ENCODE measurements at regions not wholly inside any gene's neighbourhood (a gene's known extent, or its start where the extent isn't known, plus 50 kb on each side); places are given as distances from the start of the nearest gene placed in this dataset.

- intact Hi-C loops (cut with DNase I, micrococcal nuclease), result no loop called here
- DNase-seq, result no peak
- Histone ChIP-seq H3K4me1 (ENCODE audit: low read depth) (no peaks in the 10 kb centered on the region), H3K9me3 (no peaks in the 10 kb centered on the region), H3K4me3 (no peak overlapping the region), H3K36me3 (ENCODE audit: low read depth) (no peaks in the 10 kb centered on the region)
- TF ChIP-seq CTCF (IDR thresholded peaks at IDR 0.05), result no peak
- peak; percentile 17 for ATAC-seq
Measured at GRCh38 chr18:60656553-60656952, 284.0 kb upstream of the MC4R start.

GRCh38 chr18:60662491-60662890 is 289.9 kb upstream of the MC4R start:
- DNase-seq (no peak), ATAC-seq (no peak)
- Histone ChIP-seq H3K36me3 (ENCODE audit: low read depth) (no peaks in the 10 kb centered on the region), H3K4me3 (no peak overlapping the region), H3K4me1 (ENCODE audit: low read depth) (no peaks in the 10 kb centered on the region), H3K9me3 (no peaks in the 10 kb centered on the region)
- intact Hi-C loops (cut with DNase I, micrococcal nuclease), result no loop called here
- TF ChIP-seq CTCF (IDR thresholded peaks at IDR 0.05), result no peak

GRCh38 chr18:60663060-60663989 is 290.8 kb upstream of the MC4R start:
- DNase-seq (no peak), ATAC-seq (no peak)
- intact Hi-C loops (cut with DNase I, micrococcal nuclease), result no loop called here
- TF ChIP-seq CTCF (IDR thresholded peaks at IDR 0.05), result no peak
- Histone ChIP-seq H3K4me3 (no peak overlapping the region), H3K9me3 (no peaks in the 10 kb centered on the region), H3K36me3 (ENCODE audit: low read depth) (no peaks in the 10 kb centered on the region), H3K4me1 (ENCODE audit: low read depth) (no peaks in the 10 kb centered on the region)

GRCh38 chr18:60664736-60665135 is 292.2 kb upstream of the MC4R start:
- DNase-seq, result no peak
- Histone ChIP-seq H3K4me1 (ENCODE audit: low read depth) (no peaks in the 10 kb centered on the region), H3K36me3 (ENCODE audit: low read depth) (no peaks in the 10 kb centered on the region), H3K4me3 (no peak overlapping the region), H3K9me3 (no peaks in the 10 kb centered on the region)
- intact Hi-C loops (cut with DNase I, micrococcal nuclease), result no loop called here
- ATAC-seq, result no peak
- no peak for TF ChIP-seq CTCF (IDR thresholded peaks at IDR 0.05)

GRCh38 chr18:60667016-60667415 is 294.4 kb upstream of the MC4R start:
- TF ChIP-seq CTCF (IDR thresholded peaks at IDR 0.05), result no peak
- no peak for ATAC-seq
- intact Hi-C loops (cut with DNase I, micrococcal nuclease), result no loop called here

More at GRCh38 chr18:60667016-60667415, 294.4 kb upstream of the MC4R start:
- no peak for DNase-seq
- Histone ChIP-seq H3K4me3 (no peak overlapping the region), H3K9me3 (no peaks in the 10 kb centered on the region), H3K36me3 (ENCODE audit: low read depth) (no peaks in the 10 kb centered on the region), H3K4me1 (ENCODE audit: low read depth) (no peaks in the 10 kb centered on the region)

Measured in mucosa of descending colon (tissue), 3 donors.